ENCODE measurements at regions not wholly inside any gene's neighbourhood (a gene's known extent, or its start where the extent isn't known, plus 50 kb on each side); places are given as distances from the start of the nearest gene placed in this dataset.

DNA sequence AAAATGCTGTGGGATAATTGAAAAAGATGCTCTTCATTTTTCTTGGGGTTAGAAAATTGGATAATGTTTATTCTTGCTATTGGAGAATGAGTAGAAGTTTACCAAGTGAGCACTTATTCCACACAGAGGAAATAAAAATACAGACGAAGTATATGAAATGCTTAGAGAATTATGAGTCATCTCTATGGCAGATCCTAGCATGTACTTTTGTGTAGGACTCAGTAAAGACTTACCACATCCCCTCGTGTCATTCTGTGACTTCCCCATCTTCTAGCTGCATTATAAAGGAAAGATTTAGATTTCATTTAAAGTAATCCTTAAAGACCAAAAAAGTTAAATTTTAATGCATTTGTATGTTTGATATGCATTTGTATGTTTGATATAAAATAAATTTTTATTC, 685.6 kb downstream of the TBC1D32 start:
- no peaks in the 10 kb centered on the region for H3K9me3 ChIP-seq
- no peak for DNase-seq
- no peak overlapping the region for H3K27ac ChIP-seq
- intact Hi-C loops (cut with DNase I): no loop called here
- H3K36me3 ChIP-seq: no peaks in the 10 kb centered on the region
- TF ChIP-seq POLR2AphosphoS5 (IDR thresholded peaks at IDR 0.05): no peak
- TF ChIP-seq, protein P1, sequence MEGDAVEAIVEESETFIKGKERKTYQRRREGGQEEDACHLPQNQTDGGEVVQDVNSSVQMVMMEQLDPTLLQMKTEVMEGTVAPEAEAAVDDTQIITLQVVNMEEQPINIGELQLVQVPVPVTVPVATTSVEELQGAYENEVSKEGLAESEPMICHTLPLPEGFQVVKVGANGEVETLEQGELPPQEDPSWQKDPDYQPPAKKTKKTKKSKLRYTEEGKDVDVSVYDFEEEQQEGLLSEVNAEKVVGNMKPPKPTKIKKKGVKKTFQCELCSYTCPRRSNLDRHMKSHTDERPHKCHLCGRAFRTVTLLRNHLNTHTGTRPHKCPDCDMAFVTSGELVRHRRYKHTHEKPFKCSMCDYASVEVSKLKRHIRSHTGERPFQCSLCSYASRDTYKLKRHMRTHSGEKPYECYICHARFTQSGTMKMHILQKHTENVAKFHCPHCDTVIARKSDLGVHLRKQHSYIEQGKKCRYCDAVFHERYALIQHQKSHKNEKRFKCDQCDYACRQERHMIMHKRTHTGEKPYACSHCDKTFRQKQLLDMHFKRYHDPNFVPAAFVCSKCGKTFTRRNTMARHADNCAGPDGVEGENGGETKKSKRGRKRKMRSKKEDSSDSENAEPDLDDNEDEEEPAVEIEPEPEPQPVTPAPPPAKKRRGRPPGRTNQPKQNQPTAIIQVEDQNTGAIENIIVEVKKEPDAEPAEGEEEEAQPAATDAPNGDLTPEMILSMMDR (IDR thresholded peaks at IDR 0.05): no peak
- no peak for TF ChIP-seq EP300 (IDR thresholded peaks at IDR 0.05)
- no peak for TF ChIP-seq POLR2A (IDR thresholded peaks at IDR 0.05)
- H3K4me3 ChIP-seq: no peak overlapping the region
- H3K27me3 ChIP-seq: no peaks in the 10 kb centered on the region
- H3K4me1 ChIP-seq: no peaks in the 10 kb centered on the region
- 24 to 26% methylated on average over 2 of the region's 2 CpGs for WGBS, 2 donors

DNA sequence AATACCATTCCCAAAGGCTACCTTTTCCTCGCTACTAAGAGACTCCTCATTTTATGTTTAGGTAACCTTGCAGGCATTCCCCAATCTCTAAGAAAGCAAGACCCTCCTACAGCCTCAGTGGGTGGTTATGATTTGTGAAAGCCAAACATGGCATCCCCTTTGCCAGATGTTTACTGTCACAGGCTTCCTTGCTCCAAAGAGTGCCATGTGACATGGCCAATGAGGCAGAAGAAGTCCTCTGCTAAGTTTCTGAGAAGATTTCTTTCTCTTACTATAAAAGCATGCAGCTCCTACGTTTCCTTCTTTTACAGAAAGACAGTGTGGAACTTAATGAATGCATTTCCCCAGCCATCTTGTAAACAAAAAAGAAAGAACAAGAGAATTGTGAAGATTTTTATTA, 688.2 kb downstream of the TBC1D32 start:
- no peak for DNase-seq
- Histone ChIP-seq H3K27me3 (no peaks in the 10 kb centered on the region), H3K4me3 (no peak overlapping the region), H3K36me3 (no peaks in the 10 kb centered on the region), H3K4me1 (no peaks in the 10 kb centered on the region), H3K27ac (no peak overlapping the region), H3K9me3 (no peaks in the 10 kb centered on the region)
- intact Hi-C loops (cut with DNase I): no loop called here
- 15 to 23% methylated on average over 2 of the region's 2 CpGs for WGBS, 2 donors
- TF ChIP-seq POLR2AphosphoS5 (IDR thresholded peaks at IDR 0.05) (no peak), EP300 (IDR thresholded peaks at IDR 0.05) (no peak), POLR2A (IDR thresholded peaks at IDR 0.05) (no peak)
- TF ChIP-seq, protein P1 (IDR thresholded peaks at IDR 0.05): no peak

DNA sequence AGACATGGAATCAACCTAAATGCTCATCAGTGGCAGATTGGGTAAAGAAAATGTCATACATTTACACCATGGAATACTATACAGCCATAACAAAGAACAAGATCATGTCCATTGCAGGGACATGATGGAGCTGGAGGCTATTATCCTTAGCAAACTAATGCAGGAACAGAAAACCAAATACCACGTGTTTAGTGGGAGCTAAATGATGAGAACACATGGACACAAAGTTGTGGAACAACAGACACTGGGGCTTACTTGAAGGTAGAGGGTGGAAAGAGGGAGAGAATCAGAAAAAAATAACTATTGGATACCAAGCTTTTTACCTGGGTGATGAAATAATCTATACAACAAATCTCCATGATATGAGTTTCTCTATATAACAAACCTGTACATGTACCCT, 701.3 kb downstream of the TBC1D32 start:
- TF ChIP-seq EP300 (IDR thresholded peaks at IDR 0.05) (no peak), POLR2A (IDR thresholded peaks at IDR 0.05) (no peak), POLR2AphosphoS5 (IDR thresholded peaks at IDR 0.05) (no peak)
- TF ChIP-seq, protein P1 (IDR thresholded peaks at IDR 0.05): no peak
- no peaks in the 10 kb centered on the region for H3K36me3 ChIP-seq
- H3K4me3 ChIP-seq: no peak overlapping the region
- no peaks in the 10 kb centered on the region for H3K4me1 ChIP-seq
- no peaks in the 10 kb centered on the region for H3K27me3 ChIP-seq
- 41 to 59% methylated on average over 1 of the region's 1 CpG for WGBS, 2 donors
- intact Hi-C loops (cut with DNase I): no loop called here
- DNase-seq: no peak
- H3K9me3 ChIP-seq: no peaks in the 10 kb centered on the region
- no peak overlapping the region for H3K27ac ChIP-seq

DNA sequence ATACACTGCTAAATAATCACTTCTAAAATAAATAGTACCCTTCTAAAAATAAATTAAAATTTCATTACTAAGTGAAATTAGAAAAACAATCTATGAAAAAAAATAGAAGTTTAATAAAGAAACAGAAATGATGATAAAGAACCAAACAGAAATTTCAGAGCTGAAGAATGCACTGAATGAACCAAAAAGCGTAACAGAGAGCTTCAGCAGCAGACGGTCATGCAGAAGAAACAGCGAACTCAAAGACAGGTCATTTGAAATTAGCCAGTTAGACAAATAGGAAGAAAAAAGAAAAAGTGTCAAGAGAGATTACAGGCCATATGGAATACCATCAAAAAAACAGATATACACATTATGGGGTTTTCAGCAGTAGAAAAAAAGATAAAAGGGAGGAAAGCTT, 706.7 kb downstream of the TBC1D32 start:
- Histone ChIP-seq H3K27ac (no peak overlapping the region), H3K36me3 (no peaks in the 10 kb centered on the region), H3K9me3 (no peaks in the 10 kb centered on the region), H3K27me3 (no peaks in the 10 kb centered on the region), H3K4me3 (no peak overlapping the region), H3K4me1 (no peaks in the 10 kb centered on the region)
- TF ChIP-seq POLR2A (IDR thresholded peaks at IDR 0.05): no peak
- TF ChIP-seq POLR2AphosphoS5 (IDR thresholded peaks at IDR 0.05): no peak
- TF ChIP-seq EP300 (IDR thresholded peaks at IDR 0.05): no peak
- TF ChIP-seq, protein P1 (IDR thresholded peaks at IDR 0.05): no peak
- intact Hi-C loops (cut with DNase I): no loop called here
- DNase-seq: no peak
- WGBS, 2 donors: 93 to 94% methylated on average over 3 of the region's 3 CpGs

- TF ChIP-seq, protein P1 (IDR thresholded peaks at IDR 0.05): no peak
- TF ChIP-seq POLR2A (IDR thresholded peaks at IDR 0.05): no peak
- TF ChIP-seq EP300 (IDR thresholded peaks at IDR 0.05): no peak
- TF ChIP-seq POLR2AphosphoS5 (IDR thresholded peaks at IDR 0.05): no peak
- 53 to 60% methylated on average over 1 of the region's 1 CpG for WGBS, 2 donors
- Histone ChIP-seq H3K27ac (no peak overlapping the region), H3K4me1 (no peaks in the 10 kb centered on the region), H3K27me3 (no peaks in the 10 kb centered on the region), H3K36me3 (no peaks in the 10 kb centered on the region), H3K4me3 (no peak overlapping the region), H3K9me3 (no peaks in the 10 kb centered on the region)
- intact Hi-C loops (cut with DNase I): no loop called here
- no peak for DNase-seq
Measured at GRCh38 chr6:120622127-120622631, 712.1 kb downstream of the TBC1D32 start.

Data from sigmoid colon (tissue), 6 donors.